A549 (cell line): ENCODE measurements at regions not wholly inside any gene's neighbourhood (a gene's known extent, or its start where the extent isn't known, plus 50 kb on each side); places are given as distances from the start of the nearest gene placed in this dataset.

ENCODE experiments used
- CHD2 ChIP-seq: fragments of 150-350 bp; IDR thresholded peaks from 2 replicates; pipeline ENCODE4 v1.6.1; 2014; ENCODE audit warnings: low read length; ENCODE audit not compliant: partially characterized antibody
- CTCF ChIP-seq: fragments of >200 bp; sonication (Bioruptor Twin); formaldehyde crosslinking; IDR thresholded peaks from 3 replicates; pipeline ENCODE4 v1.5.1; 2016
- FOSB ChIP-seq: fragments of 250-450 bp; sonication (Bioruptor Pico); IDR thresholded peaks from 2 replicates; pipeline ENCODE4 v1.5.0; 2020; ENCODE audit warnings: mild to moderate bottlenecking, moderate library complexity
- JUNB ChIP-seq: fragments of >200 bp; sonication (Bioruptor Twin); formaldehyde crosslinking; IDR thresholded peaks from 2 replicates; pipeline ENCODE4 v1.6.1; 2016
- MAZ ChIP-seq: fragments of 150-350 bp; IDR thresholded peaks from 2 replicates; pipeline ENCODE4 v1.6.1; 2014; ENCODE audit warnings: antibody characterized with exemption, low read depth, low read length, borderline replicate concordance
- MYC ChIP-seq: IDR thresholded peaks from 2 replicates; pipeline ENCODE4 v1.6.1; 2012; ENCODE audit warnings: mild to moderate bottlenecking, inconsistent platforms, low read length, improper control_type of control experiment, borderline replicate concordance
- POLR2A ChIP-seq: IDR thresholded peaks from 2 replicates; pipeline ENCODE4 v1.6.1; 2012; ENCODE audit warnings: mild to moderate bottlenecking, low read length
- RAD21 ChIP-seq, 2 experiments: fragments of >200 bp in 1 of 2; sonication (Bioruptor Twin) in 1 of 2; formaldehyde crosslinking in 1 of 2; IDR thresholded peaks in 1 of 2; conservative IDR thresholded peaks in 1 of 2; 2 replicates in 1 of 2; 3 replicates in 1 of 2; pipeline ENCODE4 v1.6.1; 2012 to 2018; ENCODE audit warnings: inconsistent platforms in 1 of 2
- RNF2 ChIP-seq: fragments of 200-600 bp; sonication (generic); IDR thresholded peaks from 2 replicates; pipeline ENCODE4 v1.6.1; 2016; ENCODE audit warnings: low read depth, mild to moderate bottlenecking, antibody characterized with exemption, moderate library complexity, borderline replicate concordance

GRCh38 chr9:124198948-124199347, 58.8 kb upstream of the NEK6 start:
- TF ChIP-seq POLR2A (no peak), MAZ (no peak), JUNB (no peak), MYC (no peak), CTCF (no peak), RAD21 (conservative IDR thresholded peaks at IDR 0.05 in 1 of 2, IDR thresholded peaks at IDR 0.05 in 1 of 2) (no peak), RNF2 (no peak), CHD2 (no peak), FOSB (CRISPR knock-in tag) (no peak)
